ENCODE measurements at regions not wholly inside any gene's neighbourhood (a gene's known extent, or its start where the extent isn't known, plus 50 kb on each side); places are given as distances from the start of the nearest gene placed in this dataset.

DNA sequence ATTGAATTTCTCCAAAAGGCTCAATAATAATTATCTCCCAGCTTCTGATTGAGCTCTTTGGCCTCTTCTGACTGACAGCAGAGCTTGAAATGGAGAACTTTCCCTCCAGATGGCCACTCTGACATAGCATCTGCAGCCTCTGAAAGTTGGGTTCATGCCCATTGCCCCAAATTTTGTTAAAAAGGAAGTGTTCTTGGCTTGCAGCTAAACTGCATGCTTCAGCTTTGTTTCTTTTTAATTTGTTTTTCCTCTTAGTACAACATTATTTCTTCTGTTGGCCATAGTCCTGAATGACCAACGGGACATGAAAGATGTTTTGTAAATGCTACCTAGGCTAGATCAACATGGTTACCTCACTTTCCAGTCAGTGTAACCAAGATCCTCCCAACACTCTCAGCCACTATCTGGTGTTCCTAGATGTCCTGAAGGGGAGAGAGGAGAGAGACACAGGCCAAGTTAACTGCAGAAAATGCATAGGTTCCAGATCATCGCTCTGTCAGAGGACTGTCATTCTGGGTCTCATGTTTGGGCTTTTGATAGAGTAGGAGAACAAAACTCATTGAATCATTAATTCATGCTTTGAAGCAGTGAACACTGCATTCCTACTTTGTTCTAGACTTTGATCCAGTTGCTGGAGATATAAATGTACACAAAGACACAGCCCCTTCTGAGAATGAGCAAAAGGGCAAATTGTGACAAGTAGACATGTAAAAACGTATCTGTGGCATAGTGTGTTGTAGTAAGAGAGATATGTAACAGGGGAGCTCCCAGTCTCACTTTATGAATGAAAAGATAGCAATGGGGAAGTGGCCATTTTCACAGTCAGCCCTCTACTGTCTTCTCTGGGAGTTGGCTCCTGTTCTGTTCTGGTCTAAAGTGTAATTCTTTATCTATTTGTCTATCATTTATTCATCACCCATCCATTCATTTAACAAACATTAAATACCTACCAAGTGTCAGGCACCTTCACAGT is 156.2 kb downstream of the ZNF621 start:
- TF ChIP-seq, protein P1, sequence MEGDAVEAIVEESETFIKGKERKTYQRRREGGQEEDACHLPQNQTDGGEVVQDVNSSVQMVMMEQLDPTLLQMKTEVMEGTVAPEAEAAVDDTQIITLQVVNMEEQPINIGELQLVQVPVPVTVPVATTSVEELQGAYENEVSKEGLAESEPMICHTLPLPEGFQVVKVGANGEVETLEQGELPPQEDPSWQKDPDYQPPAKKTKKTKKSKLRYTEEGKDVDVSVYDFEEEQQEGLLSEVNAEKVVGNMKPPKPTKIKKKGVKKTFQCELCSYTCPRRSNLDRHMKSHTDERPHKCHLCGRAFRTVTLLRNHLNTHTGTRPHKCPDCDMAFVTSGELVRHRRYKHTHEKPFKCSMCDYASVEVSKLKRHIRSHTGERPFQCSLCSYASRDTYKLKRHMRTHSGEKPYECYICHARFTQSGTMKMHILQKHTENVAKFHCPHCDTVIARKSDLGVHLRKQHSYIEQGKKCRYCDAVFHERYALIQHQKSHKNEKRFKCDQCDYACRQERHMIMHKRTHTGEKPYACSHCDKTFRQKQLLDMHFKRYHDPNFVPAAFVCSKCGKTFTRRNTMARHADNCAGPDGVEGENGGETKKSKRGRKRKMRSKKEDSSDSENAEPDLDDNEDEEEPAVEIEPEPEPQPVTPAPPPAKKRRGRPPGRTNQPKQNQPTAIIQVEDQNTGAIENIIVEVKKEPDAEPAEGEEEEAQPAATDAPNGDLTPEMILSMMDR (conservative IDR thresholded peaks at IDR 0.05 in 1 of 2, IDR thresholded peaks at IDR 0.05 in 1 of 2; ENCODE audit: low read depth in 1 of 2, low read length in 2 of 2) = no peak
- no peak for TF ChIP-seq EZH2 (IDR thresholded peaks at IDR 0.05; ENCODE audit: low read length, missing control alignments)

Measured in fibroblast of lung (primary cell).